Thoracic aorta (tissue), 2 donors: ENCODE measurements at regions not wholly inside any gene's neighbourhood (a gene's known extent, or its start where the extent isn't known, plus 50 kb on each side); places are given as distances from the start of the nearest gene placed in this dataset.

Experiments
- ATAC-seq: fragments of 150-250 bp; one replicate; pipeline ENCODE4 v1.8.0; 2017; ENCODE audit warnings: low read depth; ENCODE audit not compliant: insufficient number of reproducible peaks, low FRiP score
- DNase-seq: peaks from one replicate; pipeline ENCODE4 v3.0.0-alpha.2; 2020; ENCODE audit warnings: low spot score
- H3K27ac ChIP-seq, 2 donors: fragments of 200-600 bp; sonication (generic); 1 replicate in 1 of 2; 2 replicates in 1 of 2; pipeline ENCODE4 v1.5.1; 2016; ENCODE audit warnings: mild to moderate bottlenecking in 2 of 2, moderate library complexity in 2 of 2
- H3K27me3 ChIP-seq: fragments of 200-600 bp; sonication (generic); replicated peaks from 2 replicates; pipeline ENCODE4 v1.6.0; 2016; ENCODE audit warnings: mild to moderate bottlenecking; ENCODE audit not compliant: insufficient read depth
- H3K36me3 ChIP-seq: fragments of 200-600 bp; sonication (generic); one replicate; pipeline ENCODE4 v1.5.1; 2016
- H3K4me1 ChIP-seq, 2 donors: fragments of 200-600 bp; sonication (generic); 1 replicate in 1 of 2; 2 replicates in 1 of 2; pipeline versions ENCODE4 v1.5.1 to v1.6.0; 2016; ENCODE audit warnings: low read depth in 2 of 2, mild to moderate bottlenecking in 1 of 2; ENCODE audit not compliant: control insufficient read depth in 1 of 2
- H3K4me3 ChIP-seq: fragments of 200-600 bp; sonication (generic); 2 replicates; pipeline ENCODE4 v1.5.1; 2016; ENCODE audit warnings: mild to moderate bottlenecking
- H3K9me3 ChIP-seq: fragments of 200-600 bp; sonication (generic); 2 replicates; pipeline ENCODE4 v1.5.1; 2016
- TF ChIP-seq, protein P1 (sequence below): fragments of 200-600 bp; sonication (generic); IDR thresholded peaks from one replicate; pipeline ENCODE4 v1.5.1; 2019; ENCODE audit warnings: antibody characterized with exemption

DNA sequence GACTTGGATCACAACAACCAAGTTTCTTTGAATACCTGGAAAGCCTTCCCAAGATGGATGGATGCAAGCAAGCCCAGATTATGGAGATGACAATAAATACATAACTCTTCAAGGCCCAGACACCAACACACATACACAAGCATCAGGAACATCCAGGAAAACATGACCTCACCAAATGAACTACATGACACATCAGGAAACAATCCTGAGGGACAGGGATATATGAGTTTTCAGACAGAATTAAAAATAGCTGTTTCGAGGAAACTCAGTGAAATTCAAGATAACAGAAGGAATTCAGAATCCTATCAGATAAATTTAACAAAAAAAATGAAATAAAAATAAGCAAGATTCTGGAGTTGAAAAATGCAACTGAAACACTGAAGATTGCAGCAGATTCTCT is 659.4 kb downstream of the METTL15 start:
- Histone ChIP-seq H3K36me3 (no peaks in the 10 kb centered on the region), H3K9me3 (peaks cover 8% of the 10 kb centered on the region), H3K27me3 (no peaks in the 10 kb centered on the region), H3K27ac (no peak overlapping the region), H3K4me1 (no peaks in the 10 kb centered on the region), H3K4me3 (no peak overlapping the region)
- DNase-seq = no peak
- ATAC-seq = no peak
- TF ChIP-seq, protein P1, sequence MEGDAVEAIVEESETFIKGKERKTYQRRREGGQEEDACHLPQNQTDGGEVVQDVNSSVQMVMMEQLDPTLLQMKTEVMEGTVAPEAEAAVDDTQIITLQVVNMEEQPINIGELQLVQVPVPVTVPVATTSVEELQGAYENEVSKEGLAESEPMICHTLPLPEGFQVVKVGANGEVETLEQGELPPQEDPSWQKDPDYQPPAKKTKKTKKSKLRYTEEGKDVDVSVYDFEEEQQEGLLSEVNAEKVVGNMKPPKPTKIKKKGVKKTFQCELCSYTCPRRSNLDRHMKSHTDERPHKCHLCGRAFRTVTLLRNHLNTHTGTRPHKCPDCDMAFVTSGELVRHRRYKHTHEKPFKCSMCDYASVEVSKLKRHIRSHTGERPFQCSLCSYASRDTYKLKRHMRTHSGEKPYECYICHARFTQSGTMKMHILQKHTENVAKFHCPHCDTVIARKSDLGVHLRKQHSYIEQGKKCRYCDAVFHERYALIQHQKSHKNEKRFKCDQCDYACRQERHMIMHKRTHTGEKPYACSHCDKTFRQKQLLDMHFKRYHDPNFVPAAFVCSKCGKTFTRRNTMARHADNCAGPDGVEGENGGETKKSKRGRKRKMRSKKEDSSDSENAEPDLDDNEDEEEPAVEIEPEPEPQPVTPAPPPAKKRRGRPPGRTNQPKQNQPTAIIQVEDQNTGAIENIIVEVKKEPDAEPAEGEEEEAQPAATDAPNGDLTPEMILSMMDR = no peak

DNA sequence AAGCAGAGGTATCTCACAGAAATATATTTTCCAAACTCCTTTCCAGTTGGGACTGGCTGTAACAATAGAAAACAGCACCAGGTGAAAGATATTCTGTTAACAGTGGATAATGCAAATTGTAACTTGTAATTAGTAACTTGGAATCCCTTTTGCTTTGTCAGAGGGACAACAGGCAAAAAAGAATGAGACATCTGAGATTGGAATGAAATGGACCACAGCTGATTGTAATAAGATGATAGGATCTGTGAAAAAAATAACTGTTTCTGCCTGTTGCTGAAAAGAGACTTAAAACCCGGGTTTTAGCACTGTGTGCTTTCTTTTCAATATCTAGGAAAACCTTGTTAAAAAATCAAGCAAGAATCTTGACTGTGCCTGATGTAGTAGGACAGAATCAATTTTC is 655.7 kb downstream of the METTL15 start:
- H3K4me1 ChIP-seq = no peaks in the 10 kb centered on the region
- H3K27ac ChIP-seq = no peak overlapping the region
- no peaks in the 10 kb centered on the region for H3K27me3 ChIP-seq
- no peaks in the 10 kb centered on the region for H3K36me3 ChIP-seq
- peaks cover 2% of the 10 kb centered on the region for H3K9me3 ChIP-seq
- DNase-seq = no peak
- TF ChIP-seq, protein P1 = no peak
- no peak for ATAC-seq
- no peak overlapping the region for H3K4me3 ChIP-seq

DNA sequence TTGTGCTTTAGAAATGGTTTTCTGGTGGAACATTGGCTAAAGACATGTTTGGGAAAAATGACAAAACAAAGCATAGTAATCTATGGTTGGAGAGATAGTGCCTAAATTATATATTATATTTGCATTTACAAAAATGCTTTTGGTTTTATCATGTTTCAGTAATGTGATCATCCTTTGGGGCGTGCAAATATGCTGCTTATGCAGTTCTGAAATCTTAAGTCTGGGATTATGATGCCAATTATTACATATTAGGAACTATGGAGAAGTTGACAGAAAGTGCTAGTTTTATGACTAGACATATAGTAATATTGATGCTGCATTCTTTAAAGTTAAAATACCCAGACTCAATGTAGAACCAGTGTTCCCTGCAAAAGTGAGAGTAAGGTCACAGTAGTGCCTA is 655.0 kb downstream of the METTL15 start:
- TF ChIP-seq, protein P1 = no peak
- no peak overlapping the region for H3K27ac ChIP-seq
- peaks cover 2% of the 10 kb centered on the region for H3K9me3 ChIP-seq
- no peaks in the 10 kb centered on the region for H3K36me3 ChIP-seq
- H3K27me3 ChIP-seq = no peaks in the 10 kb centered on the region
- H3K4me1 ChIP-seq = peaks cover 0 to 5% of the 10 kb centered on the region in 2 donors
- H3K4me3 ChIP-seq = no peak overlapping the region
- DNase-seq (no peak), ATAC-seq (no peak)

DNA sequence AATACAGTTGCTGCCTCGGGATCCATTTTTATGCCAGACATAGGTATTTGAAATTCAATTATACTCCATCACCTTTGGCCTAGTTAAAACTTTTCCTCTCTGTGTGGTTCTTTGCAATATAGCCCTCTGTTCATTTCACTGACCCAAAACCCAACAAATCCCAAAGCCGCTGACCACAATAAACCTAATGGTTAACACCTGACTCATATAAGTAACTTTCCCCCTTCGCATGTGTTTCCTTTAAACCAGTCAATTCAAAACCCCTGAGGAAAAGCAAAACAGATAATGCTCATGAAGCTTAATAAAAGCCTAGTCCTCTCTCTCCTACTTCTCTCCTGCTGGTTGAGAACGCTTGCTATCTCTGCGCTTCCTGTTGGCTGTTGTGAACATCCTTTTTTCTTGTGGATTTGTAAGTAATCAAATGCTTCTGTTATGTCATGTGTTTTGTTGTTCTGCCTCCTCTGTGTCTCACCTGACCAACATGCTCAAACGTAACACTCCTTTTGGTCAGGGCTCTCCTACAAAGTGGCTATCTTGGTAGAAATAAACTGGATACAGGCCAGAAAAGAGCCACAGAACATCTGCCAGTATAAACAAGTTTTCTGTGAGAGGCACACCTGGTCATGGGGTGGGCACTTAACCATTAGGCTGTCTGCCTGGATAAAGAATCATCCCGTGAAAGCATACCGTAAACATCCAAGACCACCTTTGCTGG is 652.6 kb downstream of the METTL15 start:
- H3K4me1 ChIP-seq = peaks cover 10 to 24% of the 10 kb centered on the region in 2 donors
- DNase-seq (no peak), ATAC-seq (no peak)
- H3K36me3 ChIP-seq = no peaks in the 10 kb centered on the region
- TF ChIP-seq, protein P1 = no peak
- no peak overlapping the region for H3K4me3 ChIP-seq
- H3K9me3 ChIP-seq = no peaks in the 10 kb centered on the region
- H3K27me3 ChIP-seq = no peaks in the 10 kb centered on the region
- no peak overlapping the region for H3K27ac ChIP-seq

DNA sequence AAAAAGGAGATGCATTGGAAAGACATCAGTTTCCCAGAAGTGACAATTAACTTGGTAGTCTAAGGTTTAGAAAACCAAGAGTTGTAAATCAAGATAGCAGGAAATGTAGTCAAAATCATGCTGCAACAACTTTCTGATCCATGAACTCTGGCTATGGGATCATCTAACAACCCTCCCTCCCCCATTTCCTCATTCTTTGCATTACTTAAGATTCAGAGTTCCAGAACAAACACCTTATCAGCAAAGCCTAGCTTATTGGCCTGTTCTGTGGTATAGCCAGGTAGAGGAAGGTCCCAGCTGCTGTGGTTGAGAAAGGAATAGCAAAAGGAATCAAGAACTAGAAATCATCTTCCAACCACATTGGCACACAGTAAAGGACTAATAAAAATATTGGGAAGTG is 651.1 kb downstream of the METTL15 start:
- Histone ChIP-seq H3K36me3 (no peaks in the 10 kb centered on the region), H3K4me1 (peaks cover 10 to 24% of the 10 kb centered on the region in 2 donors), H3K4me3 (no peak overlapping the region), H3K27ac (no peak overlapping the region), H3K9me3 (no peaks in the 10 kb centered on the region), H3K27me3 (no peaks in the 10 kb centered on the region)
- DNase-seq (no peak), ATAC-seq (no peak)
- TF ChIP-seq, protein P1 = no peak
